BE2C (cell line): ENCODE measurements at regions not wholly inside any gene's neighbourhood (a gene's known extent, or its start where the extent isn't known, plus 50 kb on each side); places are given as distances from the start of the nearest gene placed in this dataset.

Experiments used
- DNase-seq: peaks from one replicate; pipeline ENCODE4 v3.0.0-alpha.2; 2020
- H3K27me3 ChIP-seq: fragments of 250-450 bp; sonication (Bioruptor Pico); 2 replicates; pipeline ENCODE4 v1.5.1; 2020; ENCODE audit warnings: mild to moderate bottlenecking
- H3K36me3 ChIP-seq: fragments of 250-450 bp; sonication (Bioruptor Pico); 2 replicates; pipeline ENCODE4 v1.5.1; 2020; ENCODE audit warnings: mild to moderate bottlenecking
- H3K4me1 ChIP-seq: fragments of 250-450 bp; sonication (Bioruptor Pico); 2 replicates; pipeline ENCODE4 v1.5.1; 2020
- H3K4me3 ChIP-seq: 2 replicates; pipeline ENCODE4 v1.5.1; 2011; ENCODE audit warnings: low read depth, low read length
- H3K9me3 ChIP-seq: fragments of 250-450 bp; sonication (Bioruptor Pico); 2 replicates; pipeline ENCODE4 v1.5.1; 2020
- CTCF ChIP-seq: IDR thresholded peaks from 2 replicates; pipeline ENCODE4 v1.5.1; 2012; ENCODE audit warnings: mild to moderate bottlenecking, low read depth, low read length

- Histone ChIP-seq H3K9me3 (no peaks in the 10 kb centered on the region), H3K4me3 (no peak overlapping the region), H3K36me3 (no peaks in the 10 kb centered on the region), H3K27me3 (no peaks in the 10 kb centered on the region), H3K4me1 (no peaks in the 10 kb centered on the region)
- DNase-seq, result no peak
- TF ChIP-seq CTCF, result no peak
Observed at GRCh38 chr12:61797266-61797665, 462.9 kb upstream of the USP15 start.

DNA sequence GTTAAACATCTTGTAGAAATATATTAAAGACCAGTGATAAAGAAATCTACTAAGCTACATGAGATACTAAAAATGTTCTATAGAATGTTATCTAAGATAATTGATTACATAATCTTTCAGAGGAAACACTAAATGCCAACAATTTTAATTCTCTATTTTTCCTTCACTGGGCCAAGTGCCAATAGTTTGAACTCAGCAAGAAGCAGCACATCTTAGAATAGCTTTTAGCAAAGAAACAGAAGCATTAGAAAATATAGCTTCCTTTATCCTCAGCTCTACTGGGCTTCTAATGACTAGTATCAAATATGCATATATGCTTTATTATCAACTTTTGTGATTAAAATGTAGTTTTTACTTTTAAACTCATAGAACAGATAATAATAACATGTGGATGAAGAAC is 461.4 kb upstream of the USP15 start:
- no peak for TF ChIP-seq CTCF
- H3K4me3 ChIP-seq, result no peak overlapping the region

DNA sequence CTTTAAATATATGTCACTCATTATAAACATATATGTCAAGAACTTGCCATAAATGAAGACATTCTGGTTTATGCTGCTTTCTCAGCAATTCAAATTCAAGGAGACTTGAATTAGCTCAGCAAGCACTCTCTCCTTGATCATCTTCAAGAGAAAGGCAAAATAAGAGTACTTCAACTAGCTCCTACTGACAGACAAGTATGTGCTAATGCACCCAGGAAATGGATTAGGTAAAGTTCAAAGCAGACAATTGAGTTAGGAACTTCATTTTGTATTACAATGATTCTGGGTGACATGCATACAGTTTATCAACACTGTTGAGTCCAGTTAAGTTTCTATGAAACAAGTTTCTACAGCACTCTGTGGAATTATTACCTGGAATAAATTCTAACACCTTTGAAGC is 455.9 kb upstream of the USP15 start:
- no peak for DNase-seq
- H3K36me3 ChIP-seq, result no peaks in the 10 kb centered on the region
- no peak for TF ChIP-seq CTCF
- H3K27me3 ChIP-seq, result no peaks in the 10 kb centered on the region
- H3K9me3 ChIP-seq, result no peaks in the 10 kb centered on the region; the same call in 1 of the 2 replicates
- H3K4me1 ChIP-seq, result no peaks in the 10 kb centered on the region
- no peak overlapping the region for H3K4me3 ChIP-seq

More for the DNA sequence above, 461.4 kb upstream of the USP15 start:
- Histone ChIP-seq H3K27me3 (no peaks in the 10 kb centered on the region), H3K36me3 (no peaks in the 10 kb centered on the region), H3K4me1 (no peaks in the 10 kb centered on the region), H3K9me3 (no peaks in the 10 kb centered on the region)
- no peak for DNase-seq

DNA sequence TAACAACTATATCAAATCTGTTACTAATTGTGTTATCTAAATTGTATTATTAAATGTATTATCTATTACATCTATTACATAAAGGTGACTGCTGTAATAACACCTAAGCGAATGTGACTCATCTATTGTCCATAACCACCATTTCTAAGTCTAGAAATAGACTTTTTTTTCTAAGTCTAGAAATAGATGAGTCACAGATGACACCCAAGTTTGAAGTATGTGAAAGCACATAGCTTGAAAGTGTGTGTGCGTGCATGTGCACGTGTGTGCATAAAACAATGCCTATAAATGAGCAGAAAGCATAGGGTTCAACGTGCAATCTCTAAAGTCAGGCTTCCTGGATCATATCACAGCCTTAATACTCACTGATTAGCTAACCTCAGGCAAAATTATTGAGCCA is 451.3 kb upstream of the USP15 start:
- no peak for TF ChIP-seq CTCF
- H3K4me1 ChIP-seq, result no peaks in the 10 kb centered on the region
- no peak overlapping the region for H3K4me3 ChIP-seq

DNA sequence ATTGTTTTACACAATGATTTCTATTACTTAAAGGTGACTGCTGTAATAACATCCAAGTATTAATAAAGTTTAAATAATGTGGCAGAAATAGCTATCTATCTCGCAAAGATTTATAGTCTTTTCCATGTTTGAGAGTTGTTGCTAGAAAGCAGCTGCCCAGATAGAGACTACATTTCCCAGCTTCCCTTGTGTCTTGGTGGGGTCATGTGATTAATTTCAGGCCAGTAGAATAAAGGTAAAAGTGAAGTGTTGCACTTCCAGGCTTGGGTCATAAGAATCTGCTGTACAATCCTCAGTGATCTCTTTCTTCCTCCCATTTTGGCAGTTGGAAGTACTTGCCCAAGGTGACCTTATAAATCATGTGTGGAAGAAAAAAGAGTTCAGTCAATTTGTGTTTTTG is 449.7 kb upstream of the USP15 start:
- no peak for TF ChIP-seq CTCF
- H3K4me3 ChIP-seq, result no peak overlapping the region
- no peak for DNase-seq
- no peaks in the 10 kb centered on the region for H3K27me3 ChIP-seq
- no peaks in the 10 kb centered on the region for H3K4me1 ChIP-seq
- no peaks in the 10 kb centered on the region for H3K36me3 ChIP-seq
- no peaks in the 10 kb centered on the region; the same call in 1 of the 2 replicates for H3K9me3 ChIP-seq

More for the DNA sequence above, 451.3 kb upstream of the USP15 start:
- H3K36me3 ChIP-seq, result no peaks in the 10 kb centered on the region
- no peaks in the 10 kb centered on the region for H3K27me3 ChIP-seq
- DNase-seq, result no peak
- H3K9me3 ChIP-seq, result no peaks in the 10 kb centered on the region; the same call in 1 of the 2 replicates

GRCh38 chr12:61821381-61821780 is 438.8 kb upstream of the USP15 start:
- no peaks in the 10 kb centered on the region for H3K27me3 ChIP-seq
- DNase-seq, result no peak
- H3K9me3 ChIP-seq, result no peaks in the 10 kb centered on the region
- H3K4me3 ChIP-seq, result no peak overlapping the region
- H3K4me1 ChIP-seq, result no peaks in the 10 kb centered on the region
- no peak for TF ChIP-seq CTCF
- H3K36me3 ChIP-seq, result no peaks in the 10 kb centered on the region
